HAP-1 (cell line): ENCODE measurements at regions not wholly inside any gene's neighbourhood (a gene's known extent, or its start where the extent isn't known, plus 50 kb on each side); places are given as distances from the start of the nearest gene placed in this dataset.
A peak's percentile ranks its signal among the peaks of the same experiment; 100 is the strongest.

Experiments
- DNase-seq, 2 experiments: peaks; one replicate each; pipeline ENCODE4 v3.0.0-alpha.2; 2016 to 2020; ENCODE audit warnings: low spot score in 2 of 2
- H3K27me3 ChIP-seq: fragments of 250-450 bp; sonication (Bioruptor Pico); 2 replicates; pipeline ENCODE4 v1.5.1; 2020; ENCODE audit warnings: low read depth, mild to moderate bottlenecking, moderate library complexity
- H3K36me3 ChIP-seq: fragments of 250-450 bp; sonication (Bioruptor Pico); replicated peaks from 2 replicates; pipeline ENCODE4 v1.5.1; 2020; ENCODE audit warnings: mild to moderate bottlenecking
- H3K4me1 ChIP-seq: fragments of 250-450 bp; sonication (Bioruptor Pico); 2 replicates; pipeline ENCODE4 v1.5.1; 2020; ENCODE audit warnings: mild to moderate bottlenecking
- H3K4me3 ChIP-seq: fragments of 250-450 bp; sonication (Bioruptor Pico); 2 replicates; pipeline ENCODE4 v1.5.1; 2020; ENCODE audit warnings: mild to moderate bottlenecking, moderate library complexity
- H3K9me3 ChIP-seq: fragments of 250-450 bp; sonication (Bioruptor Pico); 2 replicates; pipeline ENCODE4 v1.5.1; 2020; ENCODE audit warnings: mild to moderate bottlenecking, moderate library complexity
- in situ Hi-C: fragments of 300-500 bp; cut with MboI; formaldehyde crosslinking; loops from 3 replicates; pipeline ENCODE4 v1.14.3; 2020; ENCODE audit warnings: low sequenced_read_pairs, inconsistent platforms, mixed read lengths

DNA sequence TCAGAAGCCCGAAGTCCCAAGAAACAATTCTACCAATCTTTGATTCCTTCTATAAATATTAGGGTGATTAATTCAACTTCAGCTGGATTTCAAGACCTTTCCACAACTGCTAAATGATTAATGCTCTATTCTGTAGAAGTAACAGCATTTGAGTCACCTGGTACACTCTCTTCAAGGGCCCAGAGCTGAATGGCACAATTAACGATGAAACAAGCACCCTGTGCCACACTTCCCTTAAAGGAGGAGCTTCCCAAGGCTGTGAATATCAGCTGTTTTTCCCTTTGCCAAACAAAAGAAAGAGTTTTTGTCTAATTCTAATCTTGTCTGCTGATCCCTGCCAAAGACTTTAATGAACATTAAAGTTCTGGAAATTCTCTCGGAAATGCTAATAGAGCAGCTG, 56.0 kb downstream of the BOD1L2 start:
- Histone ChIP-seq H3K4me3 (no peak overlapping the region), H3K9me3 (no peaks in the 10 kb centered on the region), H3K36me3 (no peaks in the 10 kb centered on the region), H3K27me3 (no peaks in the 10 kb centered on the region), H3K4me1 (no peaks in the 10 kb centered on the region)
- DNase-seq, result no peak
- in situ Hi-C loops, result no loop called here

DNA sequence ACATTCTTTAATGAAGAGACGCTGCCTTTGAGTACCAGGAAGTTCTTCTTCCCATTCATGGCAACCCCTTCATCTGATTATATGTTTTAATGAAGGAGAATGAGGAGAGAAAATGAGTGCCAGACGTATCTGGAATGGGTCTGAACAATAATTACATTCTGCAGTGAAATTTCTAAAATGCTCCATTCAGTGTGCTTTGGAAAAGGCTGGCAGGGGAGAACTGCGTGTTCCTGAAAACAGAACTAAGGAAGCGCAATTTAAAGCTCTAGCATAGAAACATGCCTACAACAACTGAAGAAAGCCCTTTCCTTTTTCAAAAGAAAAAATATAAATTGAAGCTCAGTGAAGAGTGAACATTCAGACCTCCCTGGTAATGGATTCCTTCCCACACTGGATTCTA, 58.8 kb downstream of the BOD1L2 start:
- Histone ChIP-seq H3K9me3 (no peaks in the 10 kb centered on the region), H3K4me3 (no peak overlapping the region), H3K27me3 (no peaks in the 10 kb centered on the region), H3K36me3 (no peaks in the 10 kb centered on the region), H3K4me1 (0 out of 2 replicates have a peak, but pooled peaks cover 2% of the 10 kb centered on the region)
- in situ Hi-C loops, result no loop called here
- DNase-seq, result no peak

DNA sequence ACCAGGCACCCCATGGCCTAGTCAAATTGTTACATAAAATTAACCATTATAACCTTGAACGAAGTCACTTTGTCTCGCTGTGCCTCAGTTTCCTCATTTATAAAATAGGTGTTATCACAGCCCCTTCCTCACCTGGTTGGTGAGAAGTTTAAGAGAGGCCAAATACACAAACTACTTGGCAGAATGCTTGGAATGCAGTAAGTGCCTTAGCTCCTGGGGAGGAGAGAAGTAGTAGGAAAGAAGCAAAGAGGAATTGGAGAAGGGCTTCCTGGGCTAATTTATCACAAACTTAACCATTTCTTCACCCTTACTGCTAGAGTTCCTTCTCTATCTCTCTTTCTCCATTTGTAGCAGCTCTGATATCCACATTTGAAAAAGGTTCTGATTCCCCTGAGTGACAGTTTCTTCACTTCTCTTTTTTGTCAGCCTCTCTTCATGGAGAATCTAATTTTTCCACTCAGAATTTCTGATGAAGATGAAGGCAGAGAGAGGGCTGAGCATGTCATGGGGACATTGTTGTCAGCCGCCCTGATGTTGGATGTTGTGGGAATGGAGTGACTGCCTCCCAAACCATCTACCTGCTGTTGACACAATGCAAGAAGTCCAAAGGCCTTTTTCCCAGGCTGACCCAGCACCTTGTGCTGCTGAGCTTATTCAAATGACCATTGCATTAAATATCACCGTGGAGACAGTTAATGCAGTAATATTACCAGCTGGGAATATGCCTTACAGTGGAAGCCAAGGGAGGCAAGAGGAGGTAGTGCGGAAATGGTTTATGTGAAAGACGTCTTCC, 60.4 kb downstream of the BOD1L2 start:
- no peak for DNase-seq
- Histone ChIP-seq H3K4me3 (no peak overlapping the region), H3K27me3 (no peaks in the 10 kb centered on the region), H3K36me3 (no peaks in the 10 kb centered on the region), H3K9me3 (no peaks in the 10 kb centered on the region), H3K4me1 (0 out of 2 replicates have a peak, but pooled peaks cover 2% of the 10 kb centered on the region)
- in situ Hi-C loops, result no loop called here

DNA sequence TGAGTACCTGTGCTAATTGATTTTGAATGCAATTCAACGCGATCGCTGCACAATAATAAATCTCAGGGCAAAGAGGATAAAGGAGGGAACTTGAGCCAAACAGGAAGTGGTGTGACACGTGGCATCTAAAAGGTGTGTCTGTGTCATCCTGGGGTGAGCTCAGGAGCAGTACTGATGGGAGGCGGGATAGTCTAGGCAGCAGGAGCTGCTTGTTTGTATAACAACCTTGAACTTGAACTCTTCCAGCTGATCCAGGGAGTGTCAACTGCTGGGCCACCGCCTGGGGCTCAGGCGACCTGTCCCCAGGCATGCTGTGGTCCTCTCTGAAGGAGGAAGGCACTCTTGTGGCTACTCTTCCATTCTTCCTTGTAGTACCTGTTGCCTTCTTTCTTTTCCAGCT, 61.2 kb downstream of the BOD1L2 start:
- Histone ChIP-seq H3K9me3 (no peaks in the 10 kb centered on the region), H3K27me3 (no peaks in the 10 kb centered on the region), H3K4me1 (0 out of 2 replicates have a peak, but pooled peaks cover 2% of the 10 kb centered on the region), H3K36me3 (no peaks in the 10 kb centered on the region), H3K4me3 (no peak overlapping the region)
- in situ Hi-C loops, result no loop called here
- DNase-seq, result no peak

DNA sequence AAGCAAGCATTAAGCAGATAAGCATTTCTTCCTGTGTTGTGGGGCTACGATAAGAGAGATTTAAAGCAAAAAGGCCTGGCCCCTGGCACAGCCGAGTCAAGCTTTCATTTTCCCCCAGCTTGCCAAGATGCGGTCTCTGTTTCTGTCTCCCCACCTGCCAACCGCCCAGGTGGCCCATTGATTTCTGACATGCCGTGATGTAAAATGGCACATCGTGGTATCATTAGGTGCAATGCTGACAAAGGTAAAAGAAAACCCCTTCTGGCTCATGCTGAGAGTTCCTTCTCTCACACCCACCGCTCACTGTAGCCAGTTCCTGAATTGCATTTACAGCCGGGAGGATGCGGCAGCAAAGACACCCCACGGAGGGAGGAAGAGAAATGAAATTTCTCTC, 62.8 kb downstream of the BOD1L2 start:
- in situ Hi-C loops, result no loop called here
- DNase-seq, result no peak
- H3K4me3 ChIP-seq, result no peak overlapping the region
- H3K36me3 ChIP-seq, result no peaks in the 10 kb centered on the region
- 0 out of 2 replicates have a peak, but pooled peaks cover 2% of the 10 kb centered on the region for H3K4me1 ChIP-seq
- no peaks in the 10 kb centered on the region for H3K27me3 ChIP-seq
- H3K9me3 ChIP-seq, result no peaks in the 10 kb centered on the region

DNA sequence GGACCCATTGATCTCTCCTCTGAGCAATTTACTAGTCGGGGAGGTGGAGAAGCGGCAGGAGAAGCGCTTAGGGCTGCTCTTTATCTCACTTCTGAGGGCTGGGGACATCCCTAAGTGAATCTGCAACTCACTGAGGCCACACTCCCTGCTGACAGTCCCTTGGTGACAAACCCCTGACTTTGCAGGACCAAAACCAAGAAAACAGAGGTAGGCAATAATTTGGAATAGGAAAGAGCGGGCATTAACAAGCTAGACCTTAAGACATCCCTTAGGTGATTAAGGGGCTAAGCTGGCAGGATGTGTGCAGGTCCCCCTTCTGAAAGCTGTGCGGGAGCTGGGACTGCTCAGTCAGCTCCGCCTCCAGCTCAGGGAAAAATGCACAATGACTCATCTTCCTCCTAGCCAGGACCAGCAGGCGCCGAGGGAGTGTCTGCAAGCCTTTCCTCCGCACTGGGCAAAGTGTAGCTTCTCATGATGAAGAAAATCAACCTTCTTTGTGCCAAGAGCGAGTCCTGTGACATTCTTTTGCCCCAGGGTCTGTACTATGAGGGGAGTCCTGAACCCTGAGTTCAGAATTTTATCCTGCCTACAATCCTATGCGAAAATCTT, 63.3 kb downstream of the BOD1L2 start:
- DNase-seq, result peak in 1 of 2 experiments; percentile 52
- no peaks in the 10 kb centered on the region for H3K36me3 ChIP-seq
- H3K4me3 ChIP-seq, result no peak overlapping the region
- no peaks in the 10 kb centered on the region for H3K27me3 ChIP-seq
- 0 out of 2 replicates have a peak, but pooled peaks cover 2% of the 10 kb centered on the region for H3K4me1 ChIP-seq
- H3K9me3 ChIP-seq, result no peaks in the 10 kb centered on the region
- in situ Hi-C loops, result no loop called here

DNA sequence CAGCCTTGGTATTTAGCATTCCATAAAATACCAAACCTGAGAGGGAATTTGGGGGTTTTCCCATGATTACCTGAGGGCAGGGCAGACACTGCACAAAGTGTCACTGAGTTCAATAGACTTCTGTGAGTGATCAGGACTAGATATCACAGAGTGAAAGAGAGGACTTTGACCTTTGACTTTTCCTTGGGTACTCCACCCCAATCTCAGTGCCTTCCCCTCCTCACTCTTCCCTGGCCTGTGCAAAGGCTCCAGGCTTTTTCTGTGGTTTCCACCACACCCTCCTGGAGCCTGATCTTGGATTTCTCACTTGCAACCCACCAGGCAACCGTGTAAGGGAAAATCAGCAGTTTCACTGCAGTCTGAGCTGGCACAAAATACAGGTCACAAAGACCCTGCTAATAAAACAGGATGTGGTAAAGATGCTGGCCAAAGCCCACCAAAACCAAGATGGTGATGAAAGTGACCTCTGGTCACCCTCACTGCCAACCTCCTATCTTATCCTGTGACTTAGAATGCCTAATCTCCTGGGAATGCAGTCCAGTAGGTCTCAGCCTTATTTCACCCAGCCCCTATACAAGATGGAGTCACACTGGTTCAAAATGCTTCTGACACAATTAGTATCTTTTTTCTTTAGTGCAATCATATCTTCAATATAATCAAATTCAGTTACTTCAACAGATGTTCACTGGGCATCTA, 64.0 kb downstream of the BOD1L2 start:
- in situ Hi-C loops, result no loop called here
- H3K36me3 ChIP-seq, result no peaks in the 10 kb centered on the region
- no peak overlapping the region for H3K4me3 ChIP-seq
- H3K9me3 ChIP-seq, result no peaks in the 10 kb centered on the region
- 0 out of 2 replicates have a peak, but pooled peaks cover 2% of the 10 kb centered on the region for H3K4me1 ChIP-seq
- no peaks in the 10 kb centered on the region for H3K27me3 ChIP-seq
- DNase-seq, result no peak

DNA sequence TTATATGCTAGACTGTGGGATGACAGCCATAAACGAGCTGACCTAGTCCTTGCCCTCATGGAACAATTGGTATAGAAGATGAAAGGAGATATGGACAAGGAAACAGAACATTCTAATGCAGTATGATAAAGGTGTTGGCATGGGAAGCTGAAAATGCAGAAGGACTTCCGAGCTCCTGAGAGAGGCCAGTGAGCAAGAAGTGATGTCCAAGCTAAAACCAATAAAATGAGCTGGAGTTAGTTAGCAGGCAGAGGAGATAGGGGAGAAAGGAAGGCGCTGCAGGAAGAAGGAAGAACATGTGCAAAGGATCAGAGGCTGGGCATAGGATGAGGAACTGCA, 64.5 kb downstream of the BOD1L2 start:
- no peaks in the 10 kb centered on the region for H3K9me3 ChIP-seq
- H3K36me3 ChIP-seq, result no peaks in the 10 kb centered on the region
- no peaks in the 10 kb centered on the region for H3K27me3 ChIP-seq
- in situ Hi-C loops, result no loop called here
- H3K4me1 ChIP-seq, result 0 out of 2 replicates have a peak, but pooled peaks cover 2% of the 10 kb centered on the region
- H3K4me3 ChIP-seq, result no peak overlapping the region
- no peak for DNase-seq

DNA sequence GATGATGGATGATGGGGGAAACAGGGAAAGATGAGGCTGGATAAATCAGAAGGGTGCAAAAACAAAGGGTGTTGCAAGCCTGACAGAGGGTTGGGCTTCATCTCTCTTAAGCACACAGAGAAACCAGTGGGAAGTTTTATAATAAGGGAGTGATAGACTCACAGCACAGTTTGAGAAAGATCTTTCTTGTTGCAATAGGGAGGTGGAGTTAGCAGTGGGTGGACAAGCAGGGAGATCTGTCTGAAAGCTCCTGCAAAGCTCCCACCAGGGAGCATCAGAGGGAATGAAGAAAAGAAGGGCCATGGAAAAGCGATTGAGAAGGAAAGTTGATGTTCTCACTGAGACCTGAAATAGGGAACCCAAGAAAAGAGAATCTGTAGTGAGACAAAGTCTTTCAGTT, 64.9 kb downstream of the BOD1L2 start:
- no peaks in the 10 kb centered on the region for H3K36me3 ChIP-seq
- in situ Hi-C loops, result no loop called here
- no peak for DNase-seq
- 0 out of 2 replicates have a peak, but pooled peaks cover 2% of the 10 kb centered on the region for H3K4me1 ChIP-seq
- H3K27me3 ChIP-seq, result no peaks in the 10 kb centered on the region
- no peaks in the 10 kb centered on the region for H3K9me3 ChIP-seq
- no peak overlapping the region for H3K4me3 ChIP-seq

DNA sequence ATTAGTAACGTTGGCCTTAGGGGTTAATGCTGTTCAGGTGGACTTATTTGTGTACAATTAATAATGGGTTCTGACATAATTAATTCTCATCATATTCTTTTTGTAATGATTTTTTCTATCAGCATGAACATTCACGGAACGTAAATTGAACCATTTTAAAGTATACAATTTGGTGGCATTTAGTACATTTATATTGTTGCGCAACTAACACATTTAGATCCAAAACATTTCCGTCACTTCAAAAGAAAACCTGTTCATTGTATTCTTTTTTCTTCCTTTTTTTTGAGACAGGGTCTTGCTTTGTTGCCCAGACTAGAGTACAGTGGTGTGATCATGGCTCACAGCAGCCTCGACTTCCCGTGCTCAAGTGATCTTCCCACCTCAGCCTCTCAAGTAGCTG, 65.8 kb downstream of the BOD1L2 start:
- DNase-seq, result no peak
- Histone ChIP-seq H3K9me3 (no peaks in the 10 kb centered on the region), H3K4me3 (no peak overlapping the region), H3K27me3 (no peaks in the 10 kb centered on the region), H3K36me3 (no peaks in the 10 kb centered on the region), H3K4me1 (0 out of 2 replicates have a peak, but pooled peaks cover 2% of the 10 kb centered on the region)
- in situ Hi-C loops, result no loop called here

DNA sequence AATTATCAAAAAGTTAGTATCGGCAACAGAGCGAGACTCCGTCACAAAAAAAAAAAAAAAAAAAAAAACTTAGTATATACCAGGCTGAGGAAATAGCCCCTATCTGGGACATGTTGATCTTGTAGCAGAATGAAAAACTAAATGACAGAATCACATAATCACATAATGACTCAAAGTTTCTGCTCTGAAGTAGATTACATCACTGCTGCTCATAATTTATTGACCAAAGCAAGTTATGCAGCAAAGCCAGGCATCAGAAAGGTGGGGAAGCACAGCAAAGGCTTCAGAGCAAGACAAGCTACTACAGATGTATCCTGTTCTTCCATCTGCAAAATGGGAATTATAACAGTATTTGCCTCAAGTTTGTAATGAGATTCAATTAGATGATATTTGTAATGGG, 68.1 kb downstream of the BOD1L2 start:
- H3K4me1 ChIP-seq, result 0 out of 2 replicates have a peak, but pooled peaks cover 2% of the 10 kb centered on the region
- in situ Hi-C loops, result no loop called here
- H3K4me3 ChIP-seq, result no peak overlapping the region
- H3K36me3 ChIP-seq, result no peaks in the 10 kb centered on the region
- no peaks in the 10 kb centered on the region for H3K9me3 ChIP-seq
- H3K27me3 ChIP-seq, result no peaks in the 10 kb centered on the region
- no peak for DNase-seq

DNA sequence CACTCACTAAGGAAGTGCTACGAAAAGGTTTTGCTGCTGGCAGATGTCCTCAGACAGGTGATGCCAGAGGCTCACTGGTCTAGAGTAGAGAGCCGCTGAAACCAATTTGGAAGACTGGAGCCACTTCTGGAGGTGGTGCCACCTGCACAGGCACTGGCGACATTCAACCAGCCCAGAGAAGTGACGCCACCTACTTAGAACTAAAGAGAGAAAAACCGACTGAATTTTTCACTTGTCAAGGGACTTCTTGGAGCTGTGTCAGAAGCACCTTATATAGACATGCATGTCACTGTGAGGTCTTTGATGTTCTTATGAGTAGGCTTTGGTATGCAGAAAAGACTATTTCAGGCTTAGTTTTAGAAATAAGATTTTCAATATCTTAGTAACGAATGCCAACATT, 71.4 kb downstream of the BOD1L2 start:
- Histone ChIP-seq H3K9me3 (no peaks in the 10 kb centered on the region), H3K4me1 (no peaks in the 10 kb centered on the region)
- in situ Hi-C loops, result no loop called here

DNA sequence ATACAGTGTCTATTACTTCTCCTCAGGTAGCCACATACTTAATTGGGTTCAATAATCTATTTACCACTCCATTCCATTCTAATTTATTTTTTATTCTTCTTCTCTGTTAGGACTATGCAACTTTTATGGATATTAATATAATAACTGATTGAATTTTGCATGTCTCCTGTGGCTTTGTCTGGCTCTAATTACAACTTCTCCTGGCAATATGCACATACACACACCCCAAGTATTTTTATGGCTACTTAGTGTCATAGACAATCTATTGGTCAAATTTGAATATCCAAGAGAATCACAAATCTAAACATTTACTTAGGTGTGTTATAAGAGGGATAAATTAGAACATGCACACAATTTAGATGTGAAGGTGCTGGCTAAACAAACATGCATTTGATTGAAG, 73.1 kb downstream of the BOD1L2 start:
- H3K4me3 ChIP-seq, result no peak overlapping the region
- H3K9me3 ChIP-seq, result no peaks in the 10 kb centered on the region
- in situ Hi-C loops, result no loop called here
- no peak for DNase-seq
- no peaks in the 10 kb centered on the region for H3K27me3 ChIP-seq
- H3K4me1 ChIP-seq, result no peaks in the 10 kb centered on the region
- no peaks in the 10 kb centered on the region for H3K36me3 ChIP-seq

More for the DNA sequence above, 71.4 kb downstream of the BOD1L2 start:
- no peaks in the 10 kb centered on the region for H3K27me3 ChIP-seq
- no peak for DNase-seq
- no peaks in the 10 kb centered on the region for H3K36me3 ChIP-seq
- H3K4me3 ChIP-seq, result no peak overlapping the region

DNA sequence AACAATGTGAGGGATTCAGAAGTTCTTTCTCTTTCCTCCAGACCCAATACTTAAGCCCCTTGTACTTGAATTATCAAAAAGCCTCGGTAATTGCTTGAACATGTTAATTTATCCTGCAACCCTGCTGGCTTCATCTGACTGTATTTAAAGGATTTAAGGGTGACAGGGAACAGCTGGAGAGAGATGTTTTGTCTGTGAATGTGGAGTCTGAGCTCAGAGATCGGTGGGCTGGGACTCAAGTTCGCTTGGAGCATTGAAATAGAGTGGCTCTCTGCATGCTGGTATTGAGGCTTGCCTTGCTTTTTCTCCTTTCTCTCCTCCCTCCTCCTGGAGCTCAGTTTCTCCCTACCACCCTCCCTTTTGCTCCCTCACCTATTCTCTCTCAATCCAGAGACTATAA, 73.6 kb downstream of the BOD1L2 start:
- H3K9me3 ChIP-seq, result no peaks in the 10 kb centered on the region
- no peak overlapping the region for H3K4me3 ChIP-seq
- H3K36me3 ChIP-seq, result no peaks in the 10 kb centered on the region
- no peaks in the 10 kb centered on the region for H3K27me3 ChIP-seq
- in situ Hi-C loops, result no loop called here
- no peaks in the 10 kb centered on the region for H3K4me1 ChIP-seq
- no peak for DNase-seq
